IMR-90 (cell line): ENCODE measurements at regions not wholly inside any gene's neighbourhood (a gene's known extent, or its start where the extent isn't known, plus 50 kb on each side); places are given as distances from the start of the nearest gene placed in this dataset.

Experiments
- ATAC-seq: fragments of 200-7000 bp; cut with Tn5 transposase; 2 replicates; pipeline ENCODE4 v1.9.1; 2020; ENCODE audit warnings: low read depth, mild to moderate bottlenecking, moderate library complexity
- BruUV-seq: library from RNA; stranded (reverse); fragments of 400-500 nt; replicated peaks from 2 replicates; lab custom pipeline; 2021; lab: Mats Ljungman, UMichigan
- CTCF ChIA-PET: fragments of 300-600 bp; formaldehyde crosslinking; extraction: SDS; loops from one replicate; lab custom pipeline; 2021; ENCODE audit warnings: antibody characterized with exemption; lab: Yijun Ruan, JAX
- POLR2A ChIA-PET: fragments of 300-600 bp; sonication (Branson Sonifier 250); formaldehyde crosslinking; loops from one replicate; lab custom pipeline; 2022; ENCODE audit warnings: antibody characterized with exemption; ENCODE audit not compliant: unreplicated experiment; lab: Charles Lee
- DNase-seq: peaks from one replicate; pipeline ENCODE4 v3.0.0; 2013
- H2AFZ ChIP-seq: replicated peaks from 2 replicates; pipeline ENCODE3; 2013; ENCODE audit warnings: low read length, mild to moderate bottlenecking; ENCODE audit not compliant: poor library complexity
- H2AK5ac ChIP-seq: 2 replicates; pipeline ENCODE4 v1.6.1; 2013; ENCODE audit warnings: low read depth, low read length, inconsistent platforms
- H2AK9ac ChIP-seq: replicated peaks from 2 replicates; pipeline ENCODE3; 2013; ENCODE audit warnings: mild to moderate bottlenecking, low read depth, low read length, moderate library complexity; ENCODE audit not compliant: poor library complexity
- H2BK120ac ChIP-seq: 2 replicates; pipeline ENCODE4 v1.6.1; 2013; ENCODE audit warnings: low read depth, low read length, inconsistent platforms
- H2BK15ac ChIP-seq: 3 replicates; pipeline ENCODE4 v1.6.1; 2013; ENCODE audit warnings: low read depth, low read length, inconsistent platforms
- H2BK20ac ChIP-seq: 2 replicates; pipeline ENCODE4 v1.6.1; 2013; ENCODE audit warnings: low read depth, mild to moderate bottlenecking, inconsistent platforms, low read length, moderate library complexity
- H2BK5ac ChIP-seq: 2 replicates; pipeline ENCODE4 v1.6.1; 2013; ENCODE audit warnings: mild to moderate bottlenecking, low read depth, low read length, inconsistent platforms; ENCODE audit not compliant: poor library complexity, severe bottlenecking
- H3K14ac ChIP-seq: replicated peaks from 2 replicates; pipeline ENCODE4 v1.6.1; 2013; ENCODE audit warnings: low read depth, low read length, inconsistent platforms
- H3K18ac ChIP-seq: 2 replicates; pipeline ENCODE4 v1.6.1; 2013; ENCODE audit warnings: low read depth, low read length, control low read depth
- H3K23ac ChIP-seq: 2 replicates; pipeline ENCODE4 v1.6.1; 2013; ENCODE audit warnings: low read depth, low read length, inconsistent platforms
- H3K27ac ChIP-seq: 2 replicates; pipeline ENCODE4 v1.5.1; 2013; ENCODE audit warnings: mild to moderate bottlenecking, control low read depth, low read length; ENCODE audit not compliant: insufficient read depth
- H3K27me3 ChIP-seq: 2 replicates; pipeline ENCODE4 v1.6.1; 2013; ENCODE audit warnings: low read length; ENCODE audit not compliant: control insufficient read depth, insufficient read depth
- H3K36me3 ChIP-seq: 2 replicates; pipeline ENCODE4 v1.6.1; 2013; ENCODE audit warnings: low read length, mixed read lengths; ENCODE audit not compliant: control insufficient read depth, insufficient read depth
- H3K4ac ChIP-seq: 2 replicates; pipeline ENCODE4 v1.6.1; 2013; ENCODE audit warnings: low read depth, low read length, inconsistent platforms
- H3K4me1 ChIP-seq: 2 replicates; pipeline ENCODE4 v1.6.1; 2013; ENCODE audit warnings: low read length, mixed read lengths; ENCODE audit not compliant: control insufficient read depth, insufficient read depth
- H3K4me2 ChIP-seq: 2 replicates; pipeline ENCODE4 v1.6.1; 2013; ENCODE audit warnings: low read depth, mild to moderate bottlenecking, control low read depth, low read length, moderate library complexity
- H3K4me3 ChIP-seq: 2 replicates; pipeline ENCODE4 v1.5.1; 2013; ENCODE audit warnings: low read depth, mild to moderate bottlenecking, control low read depth, low read length, moderate library complexity; ENCODE audit not compliant: insufficient read depth
- H3K56ac ChIP-seq: 2 replicates; pipeline ENCODE4 v1.6.1; 2013; ENCODE audit warnings: low read length, inconsistent platforms; ENCODE audit not compliant: insufficient read depth; ENCODE audit errors: extremely low read depth
- H3K79me1 ChIP-seq, 2 experiments: 2 replicates each; pipeline ENCODE4 v1.6.1; 2013; ENCODE audit warnings: low read length in 2 of 2, inconsistent platforms in 1 of 2, low read depth in 1 of 2
- H3K9ac ChIP-seq: 2 replicates; pipeline ENCODE4 v1.6.1; 2013; ENCODE audit warnings: low read depth, low read length, control low read depth
- H3K9me1 ChIP-seq: 2 replicates; pipeline ENCODE4 v1.6.1; 2013; ENCODE audit warnings: low read length, inconsistent platforms; ENCODE audit not compliant: insufficient read depth
- H3K9me3 ChIP-seq: 2 replicates; pipeline ENCODE4 v1.6.1; 2013; ENCODE audit warnings: low read length; ENCODE audit not compliant: control insufficient read depth, insufficient read depth
- H4K20me1 ChIP-seq: 2 replicates; pipeline ENCODE4 v1.6.1; 2013; ENCODE audit warnings: low read length, inconsistent platforms; ENCODE audit not compliant: insufficient read depth
- H4K5ac ChIP-seq: 2 replicates; pipeline ENCODE4 v1.6.1; 2013; ENCODE audit warnings: mild to moderate bottlenecking, low read depth, low read length, control low read depth
- H4K8ac ChIP-seq, 2 experiments: 2 replicates each; pipeline ENCODE4 v1.6.1; 2013; ENCODE audit warnings: low read depth in 2 of 2, low read length in 2 of 2, control low read depth in 1 of 2, inconsistent platforms in 1 of 2
- H4K91ac ChIP-seq: 2 replicates; pipeline ENCODE4 v1.6.1; 2013; ENCODE audit warnings: low read depth, low read length, inconsistent platforms; ENCODE audit not compliant: insufficient read depth
- BHLHE40 ChIP-seq: fragments of 150-350 bp; IDR thresholded peaks from 2 replicates; pipeline ENCODE4 v1.6.1; 2016; ENCODE audit warnings: mild to moderate bottlenecking, low read depth, low read length
- CEBPB ChIP-seq: IDR thresholded peaks from 2 replicates; pipeline ENCODE4 v1.6.1; 2012; ENCODE audit warnings: low read depth, low read length, improper control_type of control experiment
- CHD1 ChIP-seq: IDR thresholded peaks from 2 replicates; pipeline ENCODE4 v1.6.1; 2012; ENCODE audit warnings: low read depth, low read length, improper control_type of control experiment
- FOS ChIP-seq: fragments of 150-350 bp; IDR thresholded peaks from 2 replicates; pipeline ENCODE4 v1.6.1; 2016; ENCODE audit warnings: low read depth, low read length
- MAFK ChIP-seq: IDR thresholded peaks from 2 replicates; pipeline ENCODE4 v1.6.1; 2012; ENCODE audit warnings: low read depth, low read length, improper control_type of control experiment
- MAZ ChIP-seq: IDR thresholded peaks from 2 replicates; pipeline ENCODE4 v1.6.1; 2012; ENCODE audit warnings: low read depth, mild to moderate bottlenecking, low read length, improper control_type of control experiment, moderate library complexity, borderline replicate concordance
- MXI1 ChIP-seq: IDR thresholded peaks from 2 replicates; pipeline ENCODE4 v1.6.1; 2012; ENCODE audit warnings: low read depth, mild to moderate bottlenecking, low read length, moderate library complexity, borderline replicate concordance
- NFE2L2 ChIP-seq: fragments of 150-350 bp; IDR thresholded peaks from 2 replicates; pipeline ENCODE4 v1.6.1; 2016; ENCODE audit warnings: low read depth, mild to moderate bottlenecking, low read length
- POLR2A ChIP-seq: IDR thresholded peaks from 2 replicates; pipeline ENCODE4 v1.6.1; 2012; ENCODE audit warnings: mild to moderate bottlenecking, low read depth, low read length
- RAD21 ChIP-seq: IDR thresholded peaks from 2 replicates; pipeline ENCODE4 v1.6.1; 2012; ENCODE audit warnings: low read length, improper control_type of control experiment
- RCOR1 ChIP-seq: IDR thresholded peaks from 2 replicates; pipeline ENCODE4 v1.6.1; 2012; ENCODE audit warnings: mild to moderate bottlenecking, low read length, improper control_type of control experiment; ENCODE audit not compliant: insufficient replicate concordance
- RFX5 ChIP-seq: IDR thresholded peaks from 2 replicates; pipeline ENCODE4 v1.8.0; 2012; ENCODE audit warnings: low read depth, mild to moderate bottlenecking, low read length, moderate library complexity
- SMC3 ChIP-seq: fragments of 150-350 bp; IDR thresholded peaks from 2 replicates; pipeline ENCODE4 v1.6.1; 2016; ENCODE audit warnings: low read depth, mild to moderate bottlenecking, antibody characterized with exemption, low read length, moderate library complexity
- WGBS, 2 experiments: methylation state at CpG; one replicate each; pipeline versions ENCODE4 v1.1.5 to v1.1.7; 2013; ENCODE audit warnings: missing lambda C conversion rate in 2 of 2; ENCODE audit not compliant: insufficient read length in 1 of 2; ENCODE audit errors: extremely low coverage in 2 of 2; 5-methylcytosine and 5-hydroxymethylcytosine counted together
- dilution Hi-C: fragments of 300-500 bp; cut with HindIII; formaldehyde crosslinking; loops from one replicate; pipeline ENCODE4 v1.14.3; 2018; ENCODE audit warnings: low sequenced_read_pairs; ENCODE audit not compliant: unreplicated experiment
- in situ Hi-C: fragments of 300-500 bp; cut with MboI; formaldehyde crosslinking; loops from 3 replicates; pipeline ENCODE4 v1.14.3; 2019; ENCODE audit warnings: low sequenced_read_pairs, inconsistent platforms, mixed read lengths
- intact Hi-C: fragments of 100-400 bp; cut with micrococcal nuclease; formaldehyde crosslinking; loops from 2 replicates; pipeline ENCODE4 v1.10.0; 2022
- TF ChIP-seq, protein P1 (sequence below): fragments of 150-350 bp; IDR thresholded peaks from 2 replicates; pipeline ENCODE4 v1.6.1; 2016; ENCODE audit warnings: low read depth, mild to moderate bottlenecking, low read length, moderate library complexity, borderline replicate concordance
- TF ChIP-seq, protein P2 (sequence below): conservative IDR thresholded peaks from 2 replicates; pipeline ENCODE4 v1.5.1; 2012; ENCODE audit warnings: mild to moderate bottlenecking, low read depth, low read length, improper control_type of control experiment
- TF ChIP-seq, protein P3 (sequence below): fragments of 150-350 bp; IDR thresholded peaks from 2 replicates; pipeline ENCODE4 v1.6.1; 2017; ENCODE audit warnings: mild to moderate bottlenecking, antibody characterized with exemption, low read length, low read depth

DNA sequence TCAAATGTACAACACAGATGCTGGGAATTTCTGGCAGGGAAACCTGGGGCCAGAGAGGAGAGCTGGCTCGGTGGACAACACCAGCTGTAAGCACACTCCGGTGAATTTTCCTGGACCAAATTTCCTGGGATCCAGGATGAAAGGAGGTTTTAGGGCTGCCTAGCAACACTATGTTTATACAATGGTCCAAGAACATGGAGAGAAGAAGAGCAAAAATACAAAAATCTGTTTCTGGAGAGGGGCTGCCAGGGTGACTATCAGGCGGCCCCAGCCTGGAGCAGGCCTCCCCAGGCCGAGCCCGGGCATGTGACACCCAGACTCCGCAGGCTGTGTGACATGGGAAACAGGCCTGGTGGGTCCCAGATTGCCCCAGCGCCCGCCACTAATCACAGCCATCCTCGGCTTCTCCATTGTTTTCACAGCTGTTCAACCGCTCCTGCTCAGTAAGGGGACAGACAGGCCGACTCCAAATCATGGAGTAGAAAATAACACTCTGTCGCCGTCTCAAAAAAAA, 336.0 kb upstream of the NFIA start:
- BruUV-seq: no TSS peak
- H4K5ac ChIP-seq: no peak overlapping the region
- H2BK120ac ChIP-seq: no peak overlapping the region
- no peaks in the 10 kb centered on the region for H3K79me1 ChIP-seq
- no peaks in the 10 kb centered on the region for H4K20me1 ChIP-seq
- H3K4me1 ChIP-seq: no peaks in the 10 kb centered on the region
- H3K27ac ChIP-seq: no peak overlapping the region
- no peak overlapping the region for H2BK15ac ChIP-seq
- ATAC-seq: no peak
- WGBS, 2 experiments: 0% methylated on average over 2 of the region's 13 CpGs; no CpG with 5 or more reads in 1 of the 2 experiments
- H2BK20ac ChIP-seq: no peak overlapping the region
- H2AK9ac ChIP-seq: no peak overlapping the region
- H4K91ac ChIP-seq: no peak overlapping the region
- no peak overlapping the region for H3K14ac ChIP-seq
- H3K9me3 ChIP-seq: peaks cover 6% of the 10 kb centered on the region; the same call in 1 of the 2 replicates
- H3K9me1 ChIP-seq: no peaks in the 10 kb centered on the region
- no peak overlapping the region for H2AK5ac ChIP-seq
- H3K4ac ChIP-seq: no peak overlapping the region
- no peaks in the 10 kb centered on the region for H3K27me3 ChIP-seq
- H3K56ac ChIP-seq: no peak overlapping the region
- DNase-seq: no peak
- in situ Hi-C loops (no loop called here), intact Hi-C loops (no loop called here), dilution Hi-C loops (no loop called here)
- no peak overlapping the region for H2AFZ ChIP-seq
- no peak overlapping the region for H3K9ac ChIP-seq
- no peak overlapping the region for H2BK5ac ChIP-seq
- H3K23ac ChIP-seq: no peak overlapping the region
- no peak overlapping the region for H3K4me3 ChIP-seq
- H4K8ac ChIP-seq: no peak overlapping the region
- H3K18ac ChIP-seq: no peak overlapping the region
- H3K36me3 ChIP-seq: no peaks in the 10 kb centered on the region
- TF ChIP-seq CEBPB: no peak
- no peak for TF ChIP-seq CHD1
- no peak for TF ChIP-seq MXI1
- TF ChIP-seq MAFK: no peak
- no peak for TF ChIP-seq MAZ
- no peak for TF ChIP-seq RFX5
- no peak for TF ChIP-seq NFE2L2
- TF ChIP-seq RCOR1: no peak
- TF ChIP-seq, protein P1, sequence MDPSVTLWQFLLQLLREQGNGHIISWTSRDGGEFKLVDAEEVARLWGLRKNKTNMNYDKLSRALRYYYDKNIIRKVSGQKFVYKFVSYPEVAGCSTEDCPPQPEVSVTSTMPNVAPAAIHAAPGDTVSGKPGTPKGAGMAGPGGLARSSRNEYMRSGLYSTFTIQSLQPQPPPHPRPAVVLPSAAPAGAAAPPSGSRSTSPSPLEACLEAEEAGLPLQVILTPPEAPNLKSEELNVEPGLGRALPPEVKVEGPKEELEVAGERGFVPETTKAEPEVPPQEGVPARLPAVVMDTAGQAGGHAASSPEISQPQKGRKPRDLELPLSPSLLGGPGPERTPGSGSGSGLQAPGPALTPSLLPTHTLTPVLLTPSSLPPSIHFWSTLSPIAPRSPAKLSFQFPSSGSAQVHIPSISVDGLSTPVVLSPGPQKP: no peak
- TF ChIP-seq, protein P2, sequence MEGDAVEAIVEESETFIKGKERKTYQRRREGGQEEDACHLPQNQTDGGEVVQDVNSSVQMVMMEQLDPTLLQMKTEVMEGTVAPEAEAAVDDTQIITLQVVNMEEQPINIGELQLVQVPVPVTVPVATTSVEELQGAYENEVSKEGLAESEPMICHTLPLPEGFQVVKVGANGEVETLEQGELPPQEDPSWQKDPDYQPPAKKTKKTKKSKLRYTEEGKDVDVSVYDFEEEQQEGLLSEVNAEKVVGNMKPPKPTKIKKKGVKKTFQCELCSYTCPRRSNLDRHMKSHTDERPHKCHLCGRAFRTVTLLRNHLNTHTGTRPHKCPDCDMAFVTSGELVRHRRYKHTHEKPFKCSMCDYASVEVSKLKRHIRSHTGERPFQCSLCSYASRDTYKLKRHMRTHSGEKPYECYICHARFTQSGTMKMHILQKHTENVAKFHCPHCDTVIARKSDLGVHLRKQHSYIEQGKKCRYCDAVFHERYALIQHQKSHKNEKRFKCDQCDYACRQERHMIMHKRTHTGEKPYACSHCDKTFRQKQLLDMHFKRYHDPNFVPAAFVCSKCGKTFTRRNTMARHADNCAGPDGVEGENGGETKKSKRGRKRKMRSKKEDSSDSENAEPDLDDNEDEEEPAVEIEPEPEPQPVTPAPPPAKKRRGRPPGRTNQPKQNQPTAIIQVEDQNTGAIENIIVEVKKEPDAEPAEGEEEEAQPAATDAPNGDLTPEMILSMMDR: no peak
- TF ChIP-seq POLR2A: no peak
- TF ChIP-seq, protein P3, sequence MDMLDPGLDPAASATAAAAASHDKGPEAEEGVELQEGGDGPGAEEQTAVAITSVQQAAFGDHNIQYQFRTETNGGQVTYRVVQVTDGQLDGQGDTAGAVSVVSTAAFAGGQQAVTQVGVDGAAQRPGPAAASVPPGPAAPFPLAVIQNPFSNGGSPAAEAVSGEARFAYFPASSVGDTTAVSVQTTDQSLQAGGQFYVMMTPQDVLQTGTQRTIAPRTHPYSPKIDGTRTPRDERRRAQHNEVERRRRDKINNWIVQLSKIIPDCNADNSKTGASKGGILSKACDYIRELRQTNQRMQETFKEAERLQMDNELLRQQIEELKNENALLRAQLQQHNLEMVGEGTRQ: no peak
- TF ChIP-seq BHLHE40: no peak
- no peak for TF ChIP-seq SMC3
- TF ChIP-seq FOS: no peak
- TF ChIP-seq RAD21: no peak
- ChIA-PET CTCF (no interaction called here), POLR2A (no interaction called here)
- no peak overlapping the region for H3K4me2 ChIP-seq
